Right forelimb (tissue), 1 donor: ENCODE measurements at regions not wholly inside any gene's neighbourhood (a gene's known extent, or its start where the extent isn't known, plus 50 kb on each side); places are given as distances from the start of the nearest gene placed in this dataset.

Experiments
- DNase-seq: peaks from one replicate; pipeline ENCODE4 v3.0.0-alpha.2; 2018

GRCh38 chr18:76569644-76570419 is 74.8 kb upstream of the ZNF516 start:
- DNase-seq = no peak

GRCh38 chr18:76568731-76569130 is 73.7 kb upstream of the ZNF516 start:
- DNase-seq = no peak

- DNase-seq = no peak
Measured at GRCh38 chr18:76567835-76568445, 72.9 kb upstream of the ZNF516 start.

GRCh38 chr18:76566987-76567386 is 71.9 kb upstream of the ZNF516 start:
- no peak for DNase-seq

- DNase-seq = peak; percentile 80
Measured at GRCh38 chr18:76565238-76566173, 70.5 kb upstream of the ZNF516 start.

- no peak for DNase-seq
Measured at GRCh38 chr18:76564655-76565237, 69.7 kb upstream of the ZNF516 start.

GRCh38 chr18:76564117-76564516 is 69.1 kb upstream of the ZNF516 start:
- DNase-seq = no peak

- no peak for DNase-seq
Measured at GRCh38 chr18:76562286-76563122, 67.5 kb upstream of the ZNF516 start.

- no peak for DNase-seq
Measured at GRCh38 chr18:76558881-76559667, 64.0 kb upstream of the ZNF516 start.

GRCh38 chr18:76557026-76557575 is 62.1 kb upstream of the ZNF516 start:
- no peak for DNase-seq

- no peak for DNase-seq
Measured at GRCh38 chr18:76554547-76555222, 59.6 kb upstream of the ZNF516 start.

- no peak for DNase-seq
Measured at GRCh38 chr18:76553715-76554546, 58.9 kb upstream of the ZNF516 start.

- no peak for DNase-seq
Measured at GRCh38 chr18:76548541-76548940, 53.5 kb upstream of the ZNF516 start.

- DNase-seq = no peak
Measured at GRCh38 chr18:76547296-76547695, 52.3 kb upstream of the ZNF516 start.

GRCh38 chr18:76546436-76546835 is 51.4 kb upstream of the ZNF516 start:
- DNase-seq = no peak

- no peak for DNase-seq
Measured at GRCh38 chr18:76546088-76546435, 51.0 kb upstream of the ZNF516 start.

- DNase-seq = no peak
Measured at GRCh38 chr18:76545433-76546087, 50.5 kb upstream of the ZNF516 start.

- no peak for DNase-seq
Measured at GRCh38 chr18:76544511-76545345, 49.7 kb upstream of the ZNF516 start.
